SJCRH30 (cell line): ENCODE measurements at regions not wholly inside any gene's neighbourhood (a gene's known extent, or its start where the extent isn't known, plus 50 kb on each side); places are given as distances from the start of the nearest gene placed in this dataset.

Source experiments
- DNase-seq, 2 experiments: peaks; one replicate each; pipeline ENCODE4 v3.0.0-alpha.2; 2015 to 2020
- H3K27ac ChIP-seq: fragments of 250-450 bp; sonication (Bioruptor Pico); 2 replicates; pipeline ENCODE4 v1.5.1; 2020; ENCODE audit warnings: mild to moderate bottlenecking, moderate library complexity
- H3K27me3 ChIP-seq: fragments of 250-450 bp; sonication (Bioruptor Pico); 2 replicates; pipeline ENCODE4 v1.5.1; 2020; ENCODE audit warnings: mild to moderate bottlenecking, moderate library complexity
- H3K36me3 ChIP-seq: fragments of 250-450 bp; sonication (Bioruptor Pico); 2 replicates; pipeline ENCODE4 v1.5.1; 2020; ENCODE audit warnings: mild to moderate bottlenecking, moderate library complexity
- H3K4me1 ChIP-seq: fragments of 250-450 bp; sonication (Bioruptor Pico); 2 replicates; pipeline ENCODE4 v1.5.1; 2020; ENCODE audit warnings: mild to moderate bottlenecking, moderate library complexity
- H3K4me3 ChIP-seq: fragments of 250-450 bp; sonication (Bioruptor Pico); 2 replicates; pipeline ENCODE4 v1.5.1; 2020; ENCODE audit warnings: mild to moderate bottlenecking, moderate library complexity
- H3K9me3 ChIP-seq: fragments of 250-450 bp; sonication (Bioruptor Pico); replicated peaks from 2 replicates; pipeline ENCODE4 v1.5.1; 2020; ENCODE audit warnings: mild to moderate bottlenecking, moderate library complexity

DNA sequence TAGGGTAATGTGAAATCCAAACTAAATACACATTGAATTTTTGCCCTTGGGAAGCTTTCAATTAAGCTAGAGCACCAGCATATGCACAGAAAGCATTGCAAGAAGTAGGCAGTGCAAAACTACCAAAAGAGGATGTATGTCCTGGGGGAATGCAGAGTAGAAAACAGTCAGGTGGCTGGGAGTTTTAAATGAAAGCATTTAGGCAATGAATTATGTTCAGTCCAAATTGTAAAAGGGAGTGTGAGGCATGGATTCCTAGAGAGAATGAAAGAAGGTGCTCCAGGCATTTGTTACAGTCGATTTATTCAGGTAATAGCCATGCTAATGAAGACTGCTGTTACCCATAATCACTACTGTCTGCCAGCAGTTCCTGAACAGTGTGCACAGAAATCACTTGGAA, 604.1 kb upstream of the POU3F2 start:
- H3K4me3 ChIP-seq = no peak overlapping the region

DNA sequence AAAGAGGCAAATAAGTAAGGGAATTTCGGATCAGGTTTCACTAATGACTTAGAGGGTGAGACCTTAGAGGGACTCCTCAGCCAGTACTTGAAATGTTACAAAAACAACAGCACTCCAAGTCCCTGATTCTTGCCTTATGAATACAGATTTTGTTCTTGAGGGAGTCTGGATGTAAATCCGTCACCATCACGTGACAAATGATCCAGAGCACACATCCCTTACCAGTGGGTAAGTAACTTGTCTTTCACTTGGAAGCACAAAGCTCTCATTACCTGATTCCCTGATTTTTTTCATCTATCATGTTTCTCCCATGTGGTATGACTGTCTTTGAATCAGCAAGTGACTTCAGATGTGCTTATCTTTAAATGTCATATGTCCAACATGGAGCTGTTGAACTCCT, 595.3 kb upstream of the POU3F2 start:
- DNase-seq = no peak
- Histone ChIP-seq H3K36me3 (no peaks in the 10 kb centered on the region), H3K4me1 (no peaks in the 10 kb centered on the region), H3K4me3 (no peak overlapping the region), H3K27me3 (no peaks in the 10 kb centered on the region), H3K27ac (no peak overlapping the region), H3K9me3 (no peaks in the 10 kb centered on the region)

More for the DNA sequence above, 604.1 kb upstream of the POU3F2 start:
- Histone ChIP-seq H3K27me3 (no peaks in the 10 kb centered on the region), H3K9me3 (no peaks in the 10 kb centered on the region), H3K4me1 (no peaks in the 10 kb centered on the region), H3K36me3 (no peaks in the 10 kb centered on the region), H3K27ac (no peak overlapping the region)
- no peak for DNase-seq

DNA sequence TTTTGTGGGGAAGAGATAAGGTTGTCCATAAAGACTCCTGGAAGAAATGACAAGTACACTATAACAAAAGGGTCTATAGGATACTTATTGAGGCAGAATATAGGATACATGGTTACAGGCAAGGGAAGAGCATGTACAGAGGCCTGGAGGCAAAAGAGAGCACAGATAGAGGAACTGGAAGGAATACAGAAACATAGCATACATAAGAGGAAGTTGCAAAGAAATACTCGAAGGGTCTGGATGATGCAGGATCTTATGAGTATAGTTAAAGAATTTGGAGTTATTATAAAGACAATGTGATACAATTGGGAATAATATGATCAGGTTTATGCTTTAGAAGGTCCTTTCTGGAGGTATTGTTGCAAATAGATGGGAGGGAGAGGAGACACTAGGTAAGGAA, 592.7 kb upstream of the POU3F2 start:
- no peaks in the 10 kb centered on the region for H3K27me3 ChIP-seq
- H3K4me3 ChIP-seq = no peak overlapping the region
- H3K4me1 ChIP-seq = no peaks in the 10 kb centered on the region
- no peaks in the 10 kb centered on the region for H3K9me3 ChIP-seq
- H3K36me3 ChIP-seq = no peaks in the 10 kb centered on the region
- no peak for DNase-seq
- no peak overlapping the region for H3K27ac ChIP-seq

DNA sequence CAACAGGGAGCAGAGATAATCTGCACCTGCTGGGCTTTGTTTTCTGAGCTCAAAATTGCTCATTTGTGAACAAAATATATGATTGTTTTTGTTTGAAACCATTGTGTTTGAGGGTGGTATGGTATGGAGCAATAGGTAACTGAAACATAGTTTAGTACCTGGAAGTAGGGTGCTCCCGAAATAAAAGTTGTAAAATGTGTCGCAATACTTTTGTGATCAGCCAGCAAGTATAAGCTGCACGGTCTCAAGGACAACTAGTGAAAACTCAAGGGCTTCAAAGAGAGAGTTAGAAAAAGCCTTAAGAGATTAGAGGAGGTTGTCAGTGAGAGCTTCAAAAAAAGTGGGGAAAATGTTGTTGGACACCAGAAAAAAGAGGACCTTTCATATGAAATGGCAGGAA, 579.8 kb upstream of the POU3F2 start:
- H3K9me3 ChIP-seq = no peaks in the 10 kb centered on the region
- no peaks in the 10 kb centered on the region for H3K4me1 ChIP-seq
- no peak overlapping the region for H3K27ac ChIP-seq
- no peak overlapping the region for H3K4me3 ChIP-seq
- no peaks in the 10 kb centered on the region for H3K36me3 ChIP-seq
- no peak for DNase-seq
- no peaks in the 10 kb centered on the region for H3K27me3 ChIP-seq

DNA sequence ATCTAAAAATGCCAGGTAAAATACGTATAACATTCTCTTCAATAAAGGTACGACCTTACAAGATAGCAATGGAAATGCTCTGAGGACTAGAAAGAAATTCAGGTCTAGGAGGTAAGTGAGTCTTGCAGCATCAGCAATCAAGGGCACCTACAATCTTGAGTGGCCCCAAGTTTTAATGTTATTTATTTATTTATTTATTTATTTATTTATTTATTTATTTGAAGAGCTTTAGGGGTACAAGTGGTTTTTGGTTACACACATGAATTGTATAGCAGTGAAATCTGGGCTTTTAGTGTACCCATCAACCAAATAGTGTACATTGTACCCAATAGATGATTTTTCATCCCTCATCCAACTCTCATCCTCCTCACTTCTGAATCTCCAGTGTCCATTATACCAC, 574.0 kb upstream of the POU3F2 start:
- no peak overlapping the region for H3K27ac ChIP-seq
- no peak for DNase-seq
- no peaks in the 10 kb centered on the region for H3K4me1 ChIP-seq

DNA sequence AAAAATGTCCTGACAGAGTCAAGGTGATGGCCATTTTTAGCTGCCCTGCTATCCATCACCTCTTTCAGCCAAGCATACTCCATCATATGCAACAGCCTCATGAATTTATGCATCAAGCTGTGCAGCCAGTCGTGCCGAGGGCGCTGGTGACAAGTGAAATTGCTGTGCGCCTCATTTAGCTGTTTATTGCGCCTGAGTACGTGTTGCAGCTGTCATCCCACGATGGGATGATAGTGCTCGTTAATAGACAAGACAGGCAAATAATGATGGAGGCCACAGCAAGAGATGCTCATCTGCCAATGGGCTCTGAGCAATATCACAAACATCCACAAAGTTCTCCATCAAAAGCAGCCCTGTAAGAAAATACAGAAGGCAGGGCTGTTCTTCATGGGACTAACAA, 562.3 kb upstream of the POU3F2 start:
- Histone ChIP-seq H3K27ac (no peak overlapping the region), H3K4me1 (no peaks in the 10 kb centered on the region), H3K36me3 (no peaks in the 10 kb centered on the region), H3K9me3 (no peaks in the 10 kb centered on the region), H3K4me3 (no peak overlapping the region), H3K27me3 (no peaks in the 10 kb centered on the region)
- no peak for DNase-seq

More for the DNA sequence above, 574.0 kb upstream of the POU3F2 start:
- Histone ChIP-seq H3K4me3 (no peak overlapping the region), H3K36me3 (no peaks in the 10 kb centered on the region), H3K9me3 (no peaks in the 10 kb centered on the region), H3K27me3 (no peaks in the 10 kb centered on the region)

DNA sequence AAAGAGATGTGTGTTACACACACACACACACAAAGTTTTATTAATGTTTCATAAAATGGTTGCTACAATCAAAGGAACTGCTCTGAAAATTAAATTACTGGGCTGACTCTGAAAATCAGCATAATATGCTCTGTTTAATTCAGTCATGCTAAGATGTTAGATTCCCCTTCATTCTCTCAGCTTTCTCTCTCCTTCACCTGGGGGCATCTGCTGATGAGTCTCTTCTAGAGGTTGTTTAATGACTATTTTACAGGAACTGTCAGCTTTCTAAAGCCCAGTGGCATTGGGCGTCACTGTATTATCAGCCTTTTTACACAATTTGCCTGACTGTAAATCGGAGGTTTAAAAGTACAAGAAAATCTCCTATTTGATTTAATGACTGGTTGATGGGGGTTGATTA, 559.7 kb upstream of the POU3F2 start:
- no peak for DNase-seq
- Histone ChIP-seq H3K27ac (no peak overlapping the region), H3K36me3 (no peaks in the 10 kb centered on the region), H3K9me3 (no peaks in the 10 kb centered on the region), H3K4me3 (no peak overlapping the region), H3K4me1 (no peaks in the 10 kb centered on the region), H3K27me3 (no peaks in the 10 kb centered on the region)

DNA sequence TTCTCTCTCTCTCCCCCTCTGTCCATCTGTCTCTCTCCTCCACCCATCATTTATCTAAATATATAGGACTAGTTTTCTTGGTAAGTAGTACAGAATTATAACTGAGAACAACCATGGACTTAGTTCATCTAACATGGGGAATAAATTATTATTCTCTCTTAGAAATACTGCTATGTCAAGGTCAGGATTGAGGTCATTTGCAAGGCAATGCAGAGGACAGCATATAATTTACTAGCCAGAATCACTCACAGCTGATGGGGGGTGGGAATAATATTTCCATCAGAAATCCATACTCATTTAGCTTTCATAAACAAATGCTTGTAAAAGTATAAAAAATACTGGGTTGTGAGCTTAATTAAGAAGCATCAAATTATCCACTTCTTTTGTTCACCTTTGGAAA, 553.9 kb upstream of the POU3F2 start:
- no peaks in the 10 kb centered on the region for H3K9me3 ChIP-seq
- DNase-seq = no peak
- H3K36me3 ChIP-seq = no peaks in the 10 kb centered on the region
- H3K4me3 ChIP-seq = no peak overlapping the region
- H3K4me1 ChIP-seq = no peaks in the 10 kb centered on the region
- no peak overlapping the region for H3K27ac ChIP-seq
- H3K27me3 ChIP-seq = no peaks in the 10 kb centered on the region

DNA sequence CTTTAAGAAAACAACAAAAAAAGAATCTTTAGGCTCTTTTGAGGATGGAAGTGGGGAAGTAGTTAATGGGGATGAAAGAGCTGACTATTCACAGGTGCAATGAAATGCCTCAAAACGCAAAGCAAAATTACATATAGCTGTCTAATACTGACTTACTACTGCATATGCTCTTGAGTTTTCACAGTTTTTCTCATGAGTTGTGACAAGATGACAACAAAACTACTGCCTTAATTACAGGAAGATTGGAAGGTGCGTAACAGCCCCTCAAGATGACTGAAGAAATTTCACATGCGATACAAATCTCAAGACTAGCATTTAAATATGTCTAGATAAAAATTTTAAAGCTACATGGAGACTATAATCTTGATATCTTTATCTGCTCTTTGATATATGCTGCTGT, 547.8 kb upstream of the POU3F2 start:
- no peaks in the 10 kb centered on the region for H3K9me3 ChIP-seq
- H3K27me3 ChIP-seq = no peaks in the 10 kb centered on the region
- no peak overlapping the region for H3K27ac ChIP-seq
- no peak for DNase-seq
- H3K4me1 ChIP-seq = no peaks in the 10 kb centered on the region
- H3K4me3 ChIP-seq = no peak overlapping the region
- no peaks in the 10 kb centered on the region for H3K36me3 ChIP-seq

DNA sequence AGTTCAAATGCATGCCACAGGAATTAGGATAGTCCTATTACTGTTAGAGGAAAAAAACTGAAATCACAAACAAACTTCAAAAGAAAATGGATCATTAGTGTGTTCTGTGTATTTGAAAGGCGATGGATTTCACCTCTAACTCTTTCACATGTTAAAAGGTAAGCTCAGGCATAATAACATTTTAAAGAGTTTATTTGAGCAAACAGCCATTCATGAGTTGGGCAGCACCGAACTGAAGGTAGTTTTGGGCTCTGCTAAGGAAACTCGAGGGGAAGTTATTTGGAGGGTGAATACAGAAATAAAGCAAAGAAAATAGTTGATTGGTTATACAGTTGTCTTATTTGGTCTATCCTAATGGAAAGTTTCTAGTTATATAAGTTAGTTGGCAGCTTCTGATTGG, 546.5 kb upstream of the POU3F2 start:
- no peaks in the 10 kb centered on the region for H3K4me1 ChIP-seq
- no peak overlapping the region for H3K27ac ChIP-seq
- DNase-seq = no peak
- H3K4me3 ChIP-seq = no peak overlapping the region
- no peaks in the 10 kb centered on the region for H3K27me3 ChIP-seq
- no peaks in the 10 kb centered on the region for H3K9me3 ChIP-seq
- no peaks in the 10 kb centered on the region for H3K36me3 ChIP-seq

DNA sequence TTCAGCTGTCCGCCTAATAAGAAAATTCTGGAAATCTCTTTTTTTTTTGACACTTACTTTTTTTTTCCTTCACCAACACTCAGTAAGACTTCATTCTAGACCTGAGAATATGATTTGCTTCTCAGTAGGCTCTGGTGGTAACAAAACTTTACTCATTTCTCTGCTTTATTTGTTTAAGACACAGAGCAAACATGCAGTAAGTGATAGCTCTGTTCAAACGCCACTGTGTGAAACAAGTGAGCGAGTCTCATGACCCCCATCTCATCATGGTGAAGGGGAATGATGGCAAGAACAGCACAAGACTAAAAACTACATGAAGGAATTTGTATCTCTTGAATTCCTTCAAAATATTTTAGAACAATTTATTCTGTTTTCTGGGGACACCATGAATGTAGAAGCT, 541.6 kb upstream of the POU3F2 start:
- no peak overlapping the region for H3K4me3 ChIP-seq
- H3K27me3 ChIP-seq = no peaks in the 10 kb centered on the region
- H3K36me3 ChIP-seq = no peaks in the 10 kb centered on the region
- no peaks in the 10 kb centered on the region for H3K4me1 ChIP-seq
- no peaks in the 10 kb centered on the region for H3K9me3 ChIP-seq
- no peak overlapping the region for H3K27ac ChIP-seq
- no peak for DNase-seq

DNA sequence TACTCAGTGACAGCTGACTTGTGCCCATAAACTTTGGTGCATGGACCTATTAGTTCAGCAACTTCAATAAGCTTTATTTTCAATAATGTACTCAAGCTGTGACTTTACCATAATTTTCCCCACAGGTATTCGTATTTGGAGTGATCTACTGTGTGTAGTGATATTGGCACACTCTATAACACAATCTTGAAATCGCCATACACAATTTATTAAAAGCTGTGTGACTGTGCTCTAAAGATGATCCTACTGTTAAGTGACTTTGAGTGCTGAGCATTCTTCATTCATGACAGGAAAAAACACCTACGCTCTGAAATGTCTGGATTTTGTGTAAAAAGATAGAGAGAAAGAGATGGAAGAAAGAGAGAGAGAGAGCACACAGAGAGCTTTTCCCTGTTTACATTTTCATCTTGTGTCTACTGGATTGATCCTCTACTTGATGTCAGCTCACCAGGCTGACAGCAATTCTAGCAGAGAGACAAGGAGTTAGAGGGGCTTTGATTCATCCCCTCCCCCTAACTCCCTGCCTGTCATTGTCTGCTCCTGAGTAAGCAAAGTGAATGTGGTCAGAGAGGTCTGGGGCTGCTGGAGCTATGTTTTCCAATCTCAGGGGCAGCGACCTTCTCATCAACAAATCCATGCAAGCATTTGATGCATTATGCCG, 538.7 kb upstream of the POU3F2 start:
- no peaks in the 10 kb centered on the region for H3K27me3 ChIP-seq
- no peaks in the 10 kb centered on the region for H3K36me3 ChIP-seq
- no peak for DNase-seq
- H3K9me3 ChIP-seq = no peaks in the 10 kb centered on the region
- no peak overlapping the region for H3K4me3 ChIP-seq
- no peaks in the 10 kb centered on the region for H3K4me1 ChIP-seq
- H3K27ac ChIP-seq = no peak overlapping the region

DNA sequence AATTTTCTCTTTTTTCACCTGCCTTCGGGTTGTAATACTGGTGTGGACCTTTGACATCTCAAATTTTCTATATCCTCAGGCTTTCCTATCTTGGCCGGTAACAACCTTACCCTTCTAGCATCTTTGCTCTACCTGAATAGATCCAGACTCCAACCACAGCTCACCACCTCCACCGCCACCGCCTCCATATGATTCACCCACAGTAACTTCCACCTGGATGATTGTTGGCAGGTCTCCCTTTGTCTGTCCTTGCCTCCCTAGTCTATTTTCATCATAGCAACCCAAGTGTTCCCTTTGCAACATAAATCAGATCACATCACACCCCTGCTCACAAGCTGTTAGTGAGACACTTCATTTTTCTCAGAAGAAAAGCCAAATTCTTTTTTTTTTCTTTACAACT, 525.8 kb upstream of the POU3F2 start:
- no peak for DNase-seq
- H3K9me3 ChIP-seq = no peaks in the 10 kb centered on the region
- H3K27me3 ChIP-seq = no peaks in the 10 kb centered on the region
- no peak overlapping the region for H3K4me3 ChIP-seq
- H3K27ac ChIP-seq = no peak overlapping the region
- no peaks in the 10 kb centered on the region for H3K4me1 ChIP-seq
- no peaks in the 10 kb centered on the region for H3K36me3 ChIP-seq

DNA sequence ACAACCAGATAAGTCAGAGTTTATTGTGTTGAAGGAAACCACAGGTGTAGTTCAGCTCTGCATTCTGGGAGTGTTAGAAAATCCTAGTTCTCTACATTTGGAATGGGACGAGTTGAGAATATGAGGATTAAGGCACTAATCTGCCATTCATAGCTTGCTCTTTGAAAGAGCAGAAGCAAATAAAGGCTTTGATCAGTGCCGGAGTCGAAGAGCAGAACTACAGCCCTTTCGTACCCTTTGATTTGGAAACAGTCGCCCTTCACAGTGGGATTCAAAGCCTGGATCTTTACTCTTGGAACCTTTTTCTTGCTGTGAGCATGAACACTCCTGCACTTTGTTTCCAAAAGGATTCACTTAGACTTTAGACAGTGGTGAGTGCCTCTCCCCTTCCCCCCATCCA, 523.9 kb upstream of the POU3F2 start:
- DNase-seq = no peak
- Histone ChIP-seq H3K27me3 (no peaks in the 10 kb centered on the region), H3K4me3 (no peak overlapping the region), H3K9me3 (no peaks in the 10 kb centered on the region), H3K36me3 (no peaks in the 10 kb centered on the region), H3K27ac (no peak overlapping the region), H3K4me1 (no peaks in the 10 kb centered on the region)

DNA sequence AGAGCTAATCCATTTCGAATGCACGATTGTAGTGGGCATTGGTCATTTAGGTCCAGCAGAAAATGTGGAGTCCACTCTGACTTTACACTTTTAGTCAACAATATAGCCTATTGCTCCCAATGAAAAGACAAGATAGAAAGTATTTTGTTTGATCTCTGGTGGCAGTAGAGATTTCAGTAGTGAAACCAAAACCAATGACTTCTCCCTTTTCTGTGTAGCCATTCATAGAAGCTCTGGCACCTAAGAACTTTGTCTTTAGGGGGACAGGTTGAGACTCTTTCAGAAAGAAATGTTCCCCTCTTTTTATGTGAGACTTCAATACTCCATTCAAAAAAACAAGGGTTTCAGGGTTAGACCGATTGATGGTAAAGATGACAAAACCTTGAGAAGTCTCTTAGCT, 510.8 kb upstream of the POU3F2 start:
- no peak overlapping the region for H3K27ac ChIP-seq
- no peaks in the 10 kb centered on the region for H3K36me3 ChIP-seq
- no peaks in the 10 kb centered on the region for H3K27me3 ChIP-seq
- H3K4me3 ChIP-seq = no peak overlapping the region
- no peak for DNase-seq
- H3K9me3 ChIP-seq = no peaks in the 10 kb centered on the region
- H3K4me1 ChIP-seq = peaks cover 12% of the 10 kb centered on the region

DNA sequence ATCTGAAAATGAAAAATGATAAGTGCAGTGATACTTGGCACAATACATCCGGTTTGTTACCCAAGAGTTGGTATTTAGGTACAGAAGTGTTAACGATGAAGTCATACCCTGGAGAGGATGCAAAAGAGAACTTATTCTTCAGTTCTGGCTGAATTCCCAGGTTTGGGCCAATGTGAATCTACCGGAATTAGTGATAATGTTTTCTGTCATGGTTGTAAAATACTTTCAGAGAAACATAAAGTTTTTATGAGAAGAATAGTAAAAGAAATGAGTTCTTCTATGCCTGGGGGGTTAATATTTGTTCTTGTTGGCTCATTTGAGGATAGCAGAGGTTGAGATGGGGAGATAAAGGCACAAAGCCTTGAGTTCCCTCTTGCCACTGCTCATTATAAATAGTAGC, 509.9 kb upstream of the POU3F2 start:
- DNase-seq = peak in 1 of 2 experiments; percentile 54
- Histone ChIP-seq H3K9me3 (no peaks in the 10 kb centered on the region), H3K27me3 (no peaks in the 10 kb centered on the region), H3K27ac (no peak overlapping the region), H3K4me3 (no peak overlapping the region), H3K36me3 (no peaks in the 10 kb centered on the region), H3K4me1 (peaks cover 12% of the 10 kb centered on the region)
